Activated B cell treated with CpG ODN at 0.5 μM for 24 hours (primary cell): ENCODE measurements at regions not wholly inside any gene's neighbourhood (a gene's known extent, or its start where the extent isn't known, plus 50 kb on each side); places are given as distances from the start of the nearest gene placed in this dataset.

ENCODE experiments used
- ATAC-seq: fragments of 200-7000 bp; cut with Tn5 transposase; one replicate; pipeline ENCODE4 v1.10.0; 2021; ENCODE audit warnings: low read depth, mild to moderate bottlenecking, moderate library complexity
- CTCF ChIA-PET: fragments of 350-600 bp; sonication (Branson Sonifier 250); formaldehyde crosslinking; loops from one replicate; lab custom pipeline; 2021; ENCODE audit warnings: antibody characterized with exemption; lab: Charles Lee
- POLR2A ChIA-PET: fragments of 350-600 bp; sonication (Branson Sonifier 250); formaldehyde crosslinking; loops from one replicate; lab custom pipeline; 2021; ENCODE audit warnings: antibody characterized with exemption; lab: Charles Lee
- DNase-seq: peaks from one replicate; pipeline ENCODE4 v3.0.0; 2022
- H3K27ac Mint-ChIP-seq: one replicate; pipeline ENCODE4 v1.8.0; 2020; ENCODE audit warnings: mixed read lengths
- H3K27me3 Mint-ChIP-seq: one replicate; pipeline ENCODE4 v1.8.0; 2021; ENCODE audit warnings: mixed read lengths
- H3K36me3 Mint-ChIP-seq: one replicate; pipeline ENCODE4 v1.8.0; 2021; ENCODE audit warnings: low read depth, mixed read lengths
- H3K4me1 Mint-ChIP-seq: one replicate; pipeline ENCODE4 v1.8.0; 2021; ENCODE audit warnings: mixed read lengths
- H3K4me3 Mint-ChIP-seq: one replicate; pipeline ENCODE4 v1.8.0; 2020; ENCODE audit warnings: mild to moderate bottlenecking, mixed read lengths
- H3K9me3 Mint-ChIP-seq: one replicate; pipeline ENCODE4 v1.8.0; 2020; ENCODE audit warnings: mixed read lengths
- intact Hi-C: fragments of 100-400 bp; cut with micrococcal nuclease; formaldehyde crosslinking; loops from one replicate; pipeline ENCODE4 v1.15.1; 2024
- TF ChIP-seq, protein P1 (sequence below): fragments of 200-600 bp; IDR thresholded peaks from one replicate; pipeline ENCODE4 v1.8.0; 2022; ENCODE audit warnings: antibody characterized with exemption, mild to moderate bottlenecking

DNA sequence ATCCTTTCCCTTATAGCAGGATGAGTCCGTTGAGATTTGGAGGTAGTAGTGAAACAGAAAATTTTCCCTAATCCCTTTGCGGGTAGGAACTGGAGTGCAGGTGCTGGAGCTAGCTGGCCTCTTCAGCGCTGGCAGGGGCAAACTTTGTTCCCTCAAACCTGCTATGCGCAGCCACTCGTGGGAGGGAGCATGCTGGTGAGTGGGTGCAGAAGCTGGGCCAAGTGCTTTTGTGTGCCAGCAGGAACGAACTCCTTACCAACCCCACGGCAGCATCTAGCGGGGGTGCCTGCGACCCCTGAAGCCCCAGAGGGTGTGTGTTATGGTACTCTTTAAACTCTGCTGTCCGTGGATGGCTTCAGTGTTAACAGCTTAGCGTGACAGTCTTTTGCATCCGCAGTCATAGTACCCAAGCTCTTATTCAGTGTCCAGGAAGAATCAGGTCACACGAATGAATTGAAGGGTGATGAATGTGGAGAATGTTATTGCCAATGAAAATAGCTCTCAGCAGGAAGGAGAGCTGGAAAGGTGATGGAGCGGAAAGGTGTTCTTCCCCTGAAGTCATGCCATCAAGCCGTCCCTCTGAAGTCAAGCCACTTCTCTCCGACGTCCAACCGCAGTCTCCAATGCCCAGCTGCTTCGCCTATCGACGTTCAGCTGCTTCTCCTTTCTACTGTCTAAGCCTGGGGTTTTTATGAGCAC lies 1445.1 kb upstream of the CDH9 start:
- DNase-seq (no peak), ATAC-seq (no peak)
- no peak overlapping the region for H3K27ac Mint-ChIP-seq
- H3K9me3 Mint-ChIP-seq = no peaks in the 10 kb centered on the region
- no peaks in the 10 kb centered on the region for H3K27me3 Mint-ChIP-seq
- ChIA-PET POLR2A (no interaction called here), CTCF (no interaction called here)
- intact Hi-C loops = no loop called here
- no peaks in the 10 kb centered on the region for H3K4me1 Mint-ChIP-seq
- TF ChIP-seq, protein P1, sequence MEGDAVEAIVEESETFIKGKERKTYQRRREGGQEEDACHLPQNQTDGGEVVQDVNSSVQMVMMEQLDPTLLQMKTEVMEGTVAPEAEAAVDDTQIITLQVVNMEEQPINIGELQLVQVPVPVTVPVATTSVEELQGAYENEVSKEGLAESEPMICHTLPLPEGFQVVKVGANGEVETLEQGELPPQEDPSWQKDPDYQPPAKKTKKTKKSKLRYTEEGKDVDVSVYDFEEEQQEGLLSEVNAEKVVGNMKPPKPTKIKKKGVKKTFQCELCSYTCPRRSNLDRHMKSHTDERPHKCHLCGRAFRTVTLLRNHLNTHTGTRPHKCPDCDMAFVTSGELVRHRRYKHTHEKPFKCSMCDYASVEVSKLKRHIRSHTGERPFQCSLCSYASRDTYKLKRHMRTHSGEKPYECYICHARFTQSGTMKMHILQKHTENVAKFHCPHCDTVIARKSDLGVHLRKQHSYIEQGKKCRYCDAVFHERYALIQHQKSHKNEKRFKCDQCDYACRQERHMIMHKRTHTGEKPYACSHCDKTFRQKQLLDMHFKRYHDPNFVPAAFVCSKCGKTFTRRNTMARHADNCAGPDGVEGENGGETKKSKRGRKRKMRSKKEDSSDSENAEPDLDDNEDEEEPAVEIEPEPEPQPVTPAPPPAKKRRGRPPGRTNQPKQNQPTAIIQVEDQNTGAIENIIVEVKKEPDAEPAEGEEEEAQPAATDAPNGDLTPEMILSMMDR = no peak
- H3K36me3 Mint-ChIP-seq = no peaks in the 10 kb centered on the region
- H3K4me3 Mint-ChIP-seq = no peak overlapping the region

DNA sequence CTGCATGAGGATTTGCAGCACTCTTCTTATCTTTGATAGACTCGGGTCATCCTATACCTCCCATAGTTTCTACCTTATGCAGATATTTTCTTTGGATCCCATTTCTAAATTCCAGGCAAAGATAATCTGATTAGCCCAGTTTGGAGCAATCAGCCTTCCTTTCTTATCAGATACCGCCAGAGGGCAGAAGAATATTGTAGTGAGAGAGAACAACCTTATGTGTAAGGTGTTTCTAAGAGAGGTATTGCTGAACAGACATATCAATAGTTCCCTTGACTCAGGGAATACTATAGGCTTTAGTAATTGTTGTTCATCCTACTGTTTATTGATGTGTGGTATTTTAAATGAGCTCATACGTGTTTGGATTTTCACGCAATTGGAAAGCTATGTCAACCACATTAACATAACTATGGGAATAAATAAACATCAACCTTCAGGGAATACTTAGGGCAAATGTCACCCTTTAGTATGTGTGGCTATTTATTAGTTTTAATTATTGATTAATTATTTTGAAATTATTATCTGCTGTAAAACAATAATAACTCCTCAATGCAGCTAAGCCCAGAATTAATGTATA lies 1435.2 kb upstream of the CDH9 start:
- CTCF ChIA-PET = no interaction called here
- H3K27ac Mint-ChIP-seq = no peak overlapping the region
- H3K36me3 Mint-ChIP-seq = no peaks in the 10 kb centered on the region
- DNase-seq (no peak), ATAC-seq (no peak)
- no peaks in the 10 kb centered on the region for H3K4me1 Mint-ChIP-seq
- TF ChIP-seq, protein P1 = no peak
- H3K4me3 Mint-ChIP-seq = no peak overlapping the region
- intact Hi-C loops = no loop called here
- peaks cover 3% of the 10 kb centered on the region for H3K9me3 Mint-ChIP-seq
- POLR2A ChIA-PET = no interaction called here
- H3K27me3 Mint-ChIP-seq = no peaks in the 10 kb centered on the region

DNA sequence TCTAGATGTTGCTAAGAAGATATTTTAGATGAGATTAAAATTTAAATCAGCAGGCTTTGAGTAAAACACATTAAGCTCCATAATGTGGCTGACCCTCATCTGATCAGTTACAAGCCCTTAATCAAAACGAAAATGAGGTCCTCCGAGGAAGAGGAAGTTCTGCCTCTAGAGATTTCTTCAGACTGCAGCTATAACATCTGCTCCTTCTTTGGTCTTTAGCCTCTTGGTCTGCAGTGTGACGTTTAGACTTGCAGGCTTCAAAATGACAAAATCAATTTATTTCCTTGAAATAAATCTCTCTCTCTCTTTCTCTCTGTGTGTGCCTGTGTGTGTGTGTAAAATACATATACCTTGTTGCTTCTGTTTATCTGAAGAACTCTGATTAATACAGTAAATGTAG lies 1429.8 kb upstream of the CDH9 start:
- no peaks in the 10 kb centered on the region for H3K36me3 Mint-ChIP-seq
- no peak overlapping the region for H3K4me3 Mint-ChIP-seq
- no peak overlapping the region for H3K27ac Mint-ChIP-seq
- intact Hi-C loops = no loop called here
- ChIA-PET POLR2A (no interaction called here), CTCF (no interaction called here)
- ATAC-seq (no peak), DNase-seq (no peak)
- H3K27me3 Mint-ChIP-seq = no peaks in the 10 kb centered on the region
- TF ChIP-seq, protein P1 = no peak
- no peaks in the 10 kb centered on the region for H3K4me1 Mint-ChIP-seq
- peaks cover 15% of the 10 kb centered on the region for H3K9me3 Mint-ChIP-seq

DNA sequence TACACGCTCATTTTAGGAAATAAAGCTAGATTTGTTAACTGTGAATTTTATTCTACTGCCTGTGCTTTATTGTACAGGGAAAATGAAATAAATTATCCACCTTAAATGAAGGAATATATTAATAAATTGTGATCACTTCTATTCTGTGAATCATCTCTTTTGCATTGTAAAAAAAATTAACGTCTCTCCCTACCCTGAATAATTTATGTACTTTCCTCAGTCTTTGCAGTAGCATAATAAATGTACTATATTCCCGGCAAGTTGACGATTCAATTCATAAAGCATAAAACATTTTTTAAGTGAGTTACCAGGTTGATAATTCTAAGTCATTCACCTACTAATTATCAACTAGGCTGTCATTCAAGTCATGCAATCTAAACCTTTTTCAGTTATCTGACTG lies 1425.3 kb upstream of the CDH9 start:
- Mint-ChIP-seq H3K27ac (no peak overlapping the region), H3K27me3 (no peaks in the 10 kb centered on the region), H3K4me3 (no peak overlapping the region), H3K4me1 (no peaks in the 10 kb centered on the region), H3K36me3 (no peaks in the 10 kb centered on the region), H3K9me3 (peaks cover 16% of the 10 kb centered on the region)
- CTCF ChIA-PET = no interaction called here
- no peak for DNase-seq
- ATAC-seq = no peak
- POLR2A ChIA-PET = no interaction called here
- TF ChIP-seq, protein P1 = no peak
- intact Hi-C loops = no loop called here

DNA sequence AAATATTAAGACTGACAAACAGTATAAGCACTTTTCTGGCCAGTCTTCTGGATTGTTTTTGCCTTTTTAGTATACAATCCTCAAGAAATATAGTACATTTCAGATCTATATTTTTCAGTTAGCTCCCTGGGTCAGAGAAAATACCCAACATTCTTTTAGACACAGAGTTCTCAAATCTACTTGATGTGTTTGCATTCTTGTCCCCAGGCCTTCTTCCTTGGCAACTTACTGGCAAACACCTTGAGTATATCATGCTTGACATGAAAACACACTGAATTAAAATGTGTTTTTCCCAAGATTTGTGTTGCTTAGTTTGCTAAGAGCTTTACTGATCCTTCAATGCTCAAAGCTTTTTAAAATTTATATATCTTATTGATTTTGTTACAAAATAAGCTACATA lies 1413.1 kb upstream of the CDH9 start:
- POLR2A ChIA-PET = no interaction called here
- H3K9me3 Mint-ChIP-seq = peaks cover 4% of the 10 kb centered on the region
- no peak for ATAC-seq
- no peak for DNase-seq
- no peaks in the 10 kb centered on the region for H3K4me1 Mint-ChIP-seq
- no peak overlapping the region for H3K27ac Mint-ChIP-seq
- H3K27me3 Mint-ChIP-seq = no peaks in the 10 kb centered on the region
- H3K36me3 Mint-ChIP-seq = no peaks in the 10 kb centered on the region
- intact Hi-C loops = no loop called here
- TF ChIP-seq, protein P1 = no peak
- CTCF ChIA-PET = no interaction called here
- no peak overlapping the region for H3K4me3 Mint-ChIP-seq
